NOMO-1 (cell line): ENCODE measurements at regions not wholly inside any gene's neighbourhood (a gene's known extent, or its start where the extent isn't known, plus 50 kb on each side); places are given as distances from the start of the nearest gene placed in this dataset.

Source experiments
- DNase-seq, 2 experiments: peaks; one replicate each; lab custom pipeline; 2025; ENCODE audit not compliant: unreplicated experiment in 2 of 2; lab: John Stamatoyannopoulos, UW

- DNase-seq, result no peak
These were observed 437.2 kb downstream of the LIG4 start for GRCh38 chr13:107778094-107778493.

- no peak for DNase-seq
These were observed 444.8 kb downstream of the LIG4 start for GRCh38 chr13:107770541-107770940.

GRCh38 chr13:107767119-107767518, 448.2 kb downstream of the LIG4 start:
- no peak for DNase-seq

- DNase-seq, result no peak
These were observed 449.5 kb downstream of the LIG4 start for GRCh38 chr13:107765724-107766401.

GRCh38 chr13:107764046-107764445, 451.3 kb downstream of the LIG4 start:
- no peak for DNase-seq

GRCh38 chr13:107753748-107754147, 461.6 kb downstream of the LIG4 start:
- DNase-seq, result no peak

- no peak for DNase-seq
These were observed 462.0 kb downstream of the LIG4 start for GRCh38 chr13:107753291-107753690.

- DNase-seq, result no peak
These were observed 471.4 kb downstream of the LIG4 start for GRCh38 chr13:107743983-107744382.

- DNase-seq, result no peak
These were observed 471.8 kb downstream of the LIG4 start for GRCh38 chr13:107743526-107743925.

- DNase-seq, result no peak
These were observed 472.2 kb downstream of the LIG4 start for GRCh38 chr13:107743100-107743499.

GRCh38 chr13:107742544-107742943, 472.8 kb downstream of the LIG4 start:
- no peak for DNase-seq

GRCh38 chr13:107738004-107738403, 477.3 kb downstream of the LIG4 start:
- no peak for DNase-seq

- DNase-seq, result no peak
These were observed 478.6 kb downstream of the LIG4 start for GRCh38 chr13:107736731-107737130.

- DNase-seq, result no peak
These were observed 479.2 kb downstream of the LIG4 start for GRCh38 chr13:107736170-107736569.

- no peak for DNase-seq
These were observed 480.3 kb downstream of the LIG4 start for GRCh38 chr13:107734891-107735625.

- DNase-seq, result no peak
These were observed 482.1 kb downstream of the LIG4 start for GRCh38 chr13:107733276-107733675.

- no peak for DNase-seq
These were observed 484.5 kb downstream of the LIG4 start for GRCh38 chr13:107730813-107731212.

GRCh38 chr13:107721125-107721869, 494.0 kb downstream of the LIG4 start:
- no peak for DNase-seq

GRCh38 chr13:107716741-107717140, 498.6 kb downstream of the LIG4 start:
- no peak for DNase-seq

GRCh38 chr13:107716241-107716640, 499.1 kb downstream of the LIG4 start:
- DNase-seq, result no peak

- DNase-seq, result no peak
These were observed 499.8 kb downstream of the LIG4 start for GRCh38 chr13:107715496-107715895.

- no peak for DNase-seq
These were observed 502.0 kb downstream of the LIG4 start for GRCh38 chr13:107713314-107713713.
